ENCODE measurements at regions not wholly inside any gene's neighbourhood (a gene's known extent, or its start where the extent isn't known, plus 50 kb on each side); places are given as distances from the start of the nearest gene placed in this dataset.

- Histone ChIP-seq H2AK5ac (ENCODE audit: low read depth, low read length) (no peak overlapping the region), H2BK5ac (ENCODE audit: low read depth, low read length) (no peak overlapping the region), H3K4me2 (ENCODE audit: insufficient read depth in 1 of 2, low read depth in 2 of 2, low read length in 2 of 2) (no peak overlapping the region), H3K27ac (ENCODE audit: low read depth, low read length) (no peak overlapping the region), H2BK15ac (ENCODE audit: low read length) (no peak overlapping the region), H2BK12ac (ENCODE audit: low read depth, low read length) (no peak overlapping the region), H3K4me3 (ENCODE audit: extremely low read depth in 1 of 4, insufficient read depth in 2 of 4, low read depth in 3 of 4, low read length in 4 of 4) (no peak overlapping the region), H3K79me2 (ENCODE audit: control insufficient read depth in 1 of 2, insufficient read depth in 2 of 2, low read length in 2 of 2) (no peaks in the 10 kb centered on the region), H4K20me1 (replicated peaks in 1 of 2; ENCODE audit: control insufficient read depth in 1 of 2, insufficient read depth in 2 of 2, low read length in 2 of 2) (no peaks in the 10 kb centered on the region), H3K4ac (replicated peaks; ENCODE audit: insufficient read length, low read depth, low read length) (no peak overlapping the region), H3K14ac (ENCODE audit: insufficient read length) (no peak overlapping the region), H3K27me3 (replicated peaks in 1 of 4; ENCODE audit: control insufficient read depth in 3 of 4, extremely low read depth in 1 of 4, insufficient read depth in 3 of 4, low read length in 3 of 4) (no peaks in the 10 kb centered on the region; a peak in 1 of 7 replicates), H3K56ac (replicated peaks; ENCODE audit: insufficient read length, low read depth, low read length) (no peak overlapping the region), H3K4me1 (replicated peaks in 1 of 4; ENCODE audit: control insufficient read depth in 3 of 4, insufficient read depth in 4 of 4, low read length in 3 of 4) (no peaks in the 10 kb centered on the region), H3K36me3 (ENCODE audit: control insufficient read depth in 2 of 4, insufficient read depth in 4 of 4, low read length in 3 of 4) (no peaks in the 10 kb centered on the region), H4K8ac (ENCODE audit: extremely low read depth, insufficient read depth, low read length) (peak overlapping the region; percentile 4; the same call in 1 of the 2 replicates), H3K23me2 (ENCODE audit: low read depth, low read length) (no peaks in the 10 kb centered on the region), H3K79me1 (ENCODE audit: low read depth, low read length) (no peaks in the 10 kb centered on the region), H4K5ac (ENCODE audit: insufficient read length, low read depth, low read length) (no peak overlapping the region), H3K9ac (replicated peaks in 1 of 4; ENCODE audit: extremely low read depth in 1 of 4, low read depth in 3 of 4, low read length in 3 of 4) (no peak overlapping the region), H3K9me3 (ENCODE audit: insufficient read depth in 2 of 2, low read depth in 1 of 2, low read length in 1 of 2) (no peaks in the 10 kb centered on the region), H4K91ac (replicated peaks; ENCODE audit: insufficient read length, low read length) (no peak overlapping the region), H2BK20ac (ENCODE audit: low read length) (no peak overlapping the region), H3K18ac (ENCODE audit: extremely low read depth, low read length) (no peak overlapping the region), H3K23ac (ENCODE audit: insufficient read length) (no peak overlapping the region), H2AFZ (ENCODE audit: low read length) (no peak overlapping the region; the same call in 1 of the 2 replicates), H2BK120ac (replicated peaks; ENCODE audit: low read depth, low read length) (no peak overlapping the region)
- POLR2A ChIA-PET (ENCODE audit: partially characterized antibody) = no interaction called here
- CTCF ChIA-PET (ENCODE audit: partially characterized antibody) = interaction anchor here (1.5 kb wide), 1 partner anchor 16 kb away, joined by 6 read pairs; no protein-coding TSS in a partner anchor
- DNase-seq (ENCODE audit: low read depth in 1 of 2, low spot score in 2 of 2) (no peak), FAIRE-seq (no peak)
- TF ChIP-seq TCF12 (IDR thresholded peaks at IDR 0.05; ENCODE audit: low read depth, low read length) = no peak
- 89% methylated on average over 12 of the region's 13 CpGs; no CpG with 5 or more reads in 1 of the 2 experiments for whole genome bisulfite sequencing, 2 experiments (ENCODE audit: extremely low coverage in 1 of 2, insufficient coverage in 1 of 2, insufficient read length in 1 of 2, insufficient replicate concordance in 2 of 2, low coverage in 1 of 2, low lambda C conversion rate in 2 of 2, missing lambda C conversion rate in 1 of 2)
These were observed 125.6 kb downstream of the TMEM18 start for GRCh38 chr2:551621-552020.
